Spleen (tissue), 7 donors: ENCODE measurements at regions not wholly inside any gene's neighbourhood (a gene's known extent, or its start where the extent isn't known, plus 50 kb on each side); places are given as distances from the start of the nearest gene placed in this dataset.

Experiments used
- POLR2AphosphoS5 ChIP-seq, 3 donors: sonication (generic); formaldehyde crosslinking; IDR thresholded peaks; one replicate each; pipeline ENCODE4 v1.5.1; 2017; ENCODE audit warnings: antibody characterized with exemption in 3 of 3
- TF ChIP-seq, protein P1 (sequence below), 11 experiments: fragments of 200-600 bp in 7 of 11; fragments of 450-650 bp in 4 of 11; sonication (generic) in 4 of 11; IDR thresholded peaks in 8 of 11; conservative IDR thresholded peaks in 3 of 11; 1 replicate in 7 of 11; 2 replicates in 4 of 11; pipeline versions ENCODE4 v1.4.0 to v1.8.0; 2016 to 2021; ENCODE audit warnings: antibody characterized with exemption in 11 of 11, inconsistent platforms in 4 of 11, mild to moderate bottlenecking in 1 of 11
- donor health status: DM: no; HTN: no; CAD: no; lungs with moderate emphysema.
- donor health status: DM: no; HTN: no; CAD: no.
- donor health status: DM: no; HTN: no; CAD: no.

DNA sequence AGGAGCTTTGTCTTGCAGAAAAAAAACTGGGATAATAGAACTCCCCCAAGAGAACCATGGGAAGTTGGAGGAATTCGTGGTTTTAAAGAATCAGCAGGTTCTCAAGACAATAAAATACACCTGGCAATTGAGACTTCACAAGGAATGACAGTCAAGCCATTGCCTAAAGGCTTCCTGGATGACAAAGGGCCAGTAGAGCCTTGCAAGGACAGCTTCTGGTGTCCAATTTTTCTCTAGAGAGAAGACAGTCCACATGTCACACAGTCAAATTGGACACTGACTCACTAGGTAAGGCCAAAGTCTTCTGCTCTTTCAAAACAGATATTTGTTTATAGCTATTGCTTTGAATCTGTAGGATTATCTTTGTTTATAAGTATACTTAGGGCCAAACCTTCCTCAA is 80.3 kb upstream of the BMP5 start:
- TF ChIP-seq, protein P1, sequence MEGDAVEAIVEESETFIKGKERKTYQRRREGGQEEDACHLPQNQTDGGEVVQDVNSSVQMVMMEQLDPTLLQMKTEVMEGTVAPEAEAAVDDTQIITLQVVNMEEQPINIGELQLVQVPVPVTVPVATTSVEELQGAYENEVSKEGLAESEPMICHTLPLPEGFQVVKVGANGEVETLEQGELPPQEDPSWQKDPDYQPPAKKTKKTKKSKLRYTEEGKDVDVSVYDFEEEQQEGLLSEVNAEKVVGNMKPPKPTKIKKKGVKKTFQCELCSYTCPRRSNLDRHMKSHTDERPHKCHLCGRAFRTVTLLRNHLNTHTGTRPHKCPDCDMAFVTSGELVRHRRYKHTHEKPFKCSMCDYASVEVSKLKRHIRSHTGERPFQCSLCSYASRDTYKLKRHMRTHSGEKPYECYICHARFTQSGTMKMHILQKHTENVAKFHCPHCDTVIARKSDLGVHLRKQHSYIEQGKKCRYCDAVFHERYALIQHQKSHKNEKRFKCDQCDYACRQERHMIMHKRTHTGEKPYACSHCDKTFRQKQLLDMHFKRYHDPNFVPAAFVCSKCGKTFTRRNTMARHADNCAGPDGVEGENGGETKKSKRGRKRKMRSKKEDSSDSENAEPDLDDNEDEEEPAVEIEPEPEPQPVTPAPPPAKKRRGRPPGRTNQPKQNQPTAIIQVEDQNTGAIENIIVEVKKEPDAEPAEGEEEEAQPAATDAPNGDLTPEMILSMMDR (IDR thresholded peaks at IDR 0.05 in 8 of 11, conservative IDR thresholded peaks at IDR 0.05 in 3 of 11), result no peak
- TF ChIP-seq POLR2AphosphoS5 (IDR thresholded peaks at IDR 0.05), result no peak
